PC-9 (cell line): ENCODE measurements at regions not wholly inside any gene's neighbourhood (a gene's known extent, or its start where the extent isn't known, plus 50 kb on each side); places are given as distances from the start of the nearest gene placed in this dataset.

Experiments used
- CTCF ChIP-seq: fragments of 200-600 bp; sonication (generic); conservative IDR thresholded peaks from 2 replicates; pipeline ENCODE4 v1.6.1; 2017; ENCODE audit warnings: mixed run types, antibody characterized with exemption, mild to moderate bottlenecking, moderate library complexity
- EZH2 ChIP-seq: fragments of 200-600 bp; sonication (generic); IDR thresholded peaks from 2 replicates; pipeline ENCODE4 v1.8.0; 2017; ENCODE audit warnings: antibody characterized with exemption, low read depth

GRCh38 chr13:110819203-110820014 is 95.5 kb downstream of the ANKRD10 start:
- TF ChIP-seq CTCF (peak; percentile 99), EZH2 (no peak)
